GM10266 (cell line): ENCODE measurements at regions not wholly inside any gene's neighbourhood (a gene's known extent, or its start where the extent isn't known, plus 50 kb on each side); places are given as distances from the start of the nearest gene placed in this dataset.
"Not testable (repeated sequence)": the region's sequence is repeated elsewhere in the genome, so short reads cannot be mapped to it uniquely, and the experiment has no call there.

ENCODE experiments used
- DNase-seq: peaks from one replicate; pipeline ENCODE4 v3.0.0; 2012; ENCODE audit errors: extremely low spot score
- CTCF ChIP-seq: IDR thresholded peaks from 2 replicates; pipeline ENCODE4 v1.5.1; 2012; ENCODE audit warnings: mild to moderate bottlenecking, low read depth; ENCODE audit not compliant: control insufficient read depth, insufficient read depth; ENCODE audit errors: missing control alignments

GRCh38 chr6:20338156-20338555 lies 63.5 kb upstream of the E2F3 start:
- no peak for DNase-seq
- no peak for TF ChIP-seq CTCF

GRCh38 chr6:20340068-20340848 lies 61.4 kb upstream of the E2F3 start:
- no peak for DNase-seq
- no peak for TF ChIP-seq CTCF

GRCh38 chr6:20341096-20341495 lies 60.6 kb upstream of the E2F3 start:
- no peak for TF ChIP-seq CTCF
- no peak for DNase-seq

GRCh38 chr6:20341564-20341963 lies 60.1 kb upstream of the E2F3 start:
- no peak for DNase-seq
- no peak for TF ChIP-seq CTCF

- DNase-seq = not testable (repeated sequence)
Observed at GRCh38 chr6:20346948-20347347, 54.7 kb upstream of the E2F3 start.

GRCh38 chr6:20348041-20348440 lies 53.6 kb upstream of the E2F3 start:
- DNase-seq = no peak
- no peak for TF ChIP-seq CTCF

GRCh38 chr6:20349225-20349624 lies 52.5 kb upstream of the E2F3 start:
- no peak for TF ChIP-seq CTCF
- DNase-seq = no peak

- TF ChIP-seq CTCF = no peak
- DNase-seq = no peak
Observed at GRCh38 chr6:20350215-20350614, 51.5 kb upstream of the E2F3 start.
